GM12873 (cell line): ENCODE measurements at regions not wholly inside any gene's neighbourhood (a gene's known extent, or its start where the extent isn't known, plus 50 kb on each side); places are given as distances from the start of the nearest gene placed in this dataset.

Source experiments
- CTCF ChIP-seq: IDR thresholded peaks from 2 replicates; pipeline ENCODE4 v1.5.1; 2012; ENCODE audit warnings: low read depth, mild to moderate bottlenecking, moderate library complexity, low read length, control low read depth; ENCODE audit not compliant: insufficient read depth; ENCODE audit errors: missing control alignments

DNA sequence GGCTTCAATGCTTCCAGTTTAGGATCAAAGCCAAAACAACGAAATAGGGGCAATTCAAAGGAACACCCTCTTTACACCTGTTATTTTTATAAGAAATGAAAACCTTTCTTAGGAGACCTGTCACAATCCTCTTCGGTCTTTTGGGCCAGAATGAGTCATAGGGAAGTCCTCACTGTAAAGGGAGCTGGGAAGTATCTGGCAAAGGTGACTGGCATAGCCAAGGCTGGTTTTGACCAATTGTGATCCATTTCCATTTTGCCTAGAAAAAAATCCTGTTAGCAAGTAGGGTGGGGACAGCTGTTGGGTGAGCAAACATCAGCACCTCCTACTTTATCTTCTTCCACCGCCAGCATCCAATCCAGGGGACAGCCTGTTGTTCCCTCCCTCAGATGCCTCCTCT lies 343.2 kb upstream of the SULF2 start:
- no peak for TF ChIP-seq CTCF

DNA sequence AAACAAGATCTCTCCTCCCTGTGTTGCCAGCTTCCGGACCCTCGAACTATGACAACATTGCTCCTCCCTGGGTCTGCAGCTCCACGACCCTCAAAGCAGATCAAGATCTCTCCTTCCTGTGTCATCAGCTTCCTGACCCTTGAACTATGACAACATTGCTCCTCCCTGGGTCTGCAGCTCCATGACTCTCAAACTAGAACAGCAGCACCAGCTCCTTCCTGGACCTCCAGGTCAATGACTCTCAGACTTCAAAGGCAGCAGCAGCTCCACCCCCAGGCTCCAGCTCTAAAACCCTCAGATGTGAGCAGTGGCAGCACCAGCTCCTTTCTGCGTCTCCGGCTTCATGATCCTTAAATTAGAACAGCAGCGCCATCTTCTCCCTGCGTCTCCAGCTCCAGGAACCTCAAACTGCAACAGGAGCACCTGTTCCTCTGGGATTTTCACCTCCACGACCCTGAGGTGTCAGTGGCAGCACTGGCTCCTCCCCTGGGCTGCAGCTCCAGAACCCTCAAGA lies 341.0 kb upstream of the SULF2 start:
- no peak for TF ChIP-seq CTCF

DNA sequence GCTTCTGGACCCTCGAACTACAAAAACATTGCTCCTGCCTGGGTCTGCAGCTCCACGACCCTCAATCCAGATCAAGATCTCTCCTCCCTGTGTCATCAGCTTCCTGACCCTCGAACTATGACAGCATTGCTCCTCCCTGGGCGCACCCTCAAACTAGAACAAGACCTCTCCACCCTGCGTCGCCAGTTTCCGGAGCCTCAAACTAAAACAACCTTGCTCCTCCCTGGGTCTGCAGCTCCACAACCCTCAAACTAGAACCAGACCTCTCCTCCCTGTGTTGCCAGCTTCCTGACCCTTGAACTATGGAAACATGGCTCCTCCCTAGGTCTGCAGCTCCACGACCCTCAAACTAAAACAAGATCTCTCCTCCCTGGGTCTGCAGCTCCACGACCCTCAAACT lies 339.7 kb upstream of the SULF2 start:
- no peak for TF ChIP-seq CTCF

DNA sequence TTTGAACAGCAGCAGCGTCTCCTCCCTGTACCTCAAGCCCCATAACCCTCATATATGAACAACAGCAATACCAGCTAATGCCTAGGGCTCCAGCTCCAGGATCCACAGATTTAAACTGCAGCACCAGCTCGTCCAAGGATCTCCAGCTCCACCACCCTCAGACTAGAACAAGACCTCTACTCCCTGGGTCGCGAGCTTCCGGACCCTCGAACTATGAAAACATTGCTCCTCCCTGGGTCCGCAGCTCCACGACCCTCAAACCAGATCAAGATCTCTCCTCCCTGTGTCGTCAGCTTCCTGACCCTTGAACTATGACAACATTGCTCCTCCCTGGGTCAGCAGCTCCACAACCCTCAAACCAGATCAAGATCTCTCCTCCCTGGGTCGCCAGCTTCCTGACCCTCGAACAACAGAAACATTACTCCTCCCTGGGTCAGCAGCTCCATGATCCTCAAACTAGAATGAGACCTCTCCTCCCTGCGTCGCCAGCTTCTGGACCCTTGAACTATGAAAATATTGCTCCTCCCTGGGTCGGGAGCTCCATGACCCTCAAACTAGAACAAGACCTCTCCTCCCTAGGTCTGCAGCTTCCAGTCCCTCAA lies 339.0 kb upstream of the SULF2 start:
- no peak for TF ChIP-seq CTCF

GRCh38 chr20:48120120-48120519 lies 334.8 kb upstream of the SULF2 start:
- no peak for TF ChIP-seq CTCF

DNA sequence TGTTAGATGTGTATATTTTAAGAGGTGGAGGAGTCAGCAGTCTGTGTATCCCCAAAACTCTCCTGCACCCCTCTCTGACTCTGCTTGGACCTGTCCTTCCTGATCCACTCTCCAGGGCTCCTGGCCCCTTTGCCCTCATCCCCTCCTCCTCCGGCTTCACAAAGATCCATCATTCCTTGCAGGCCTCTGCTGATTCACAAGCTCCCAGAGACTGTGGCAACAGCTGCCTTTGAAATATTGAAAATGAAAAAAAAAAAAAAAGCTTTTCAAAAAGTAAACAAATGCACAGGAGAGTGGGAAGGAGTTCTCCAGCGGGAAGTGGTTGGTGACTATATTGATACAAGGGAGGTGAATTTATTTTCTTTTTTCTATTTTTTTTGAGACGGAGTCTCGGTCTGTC lies 330.2 kb upstream of the SULF2 start:
- no peak for TF ChIP-seq CTCF

- no peak for TF ChIP-seq CTCF
These were observed 322.3 kb upstream of the SULF2 start for GRCh38 chr20:48107560-48107959.

GRCh38 chr20:48106428-48106827 lies 321.1 kb upstream of the SULF2 start:
- TF ChIP-seq CTCF, result no peak
